A549 (cell line): ENCODE measurements at regions not wholly inside any gene's neighbourhood (a gene's known extent, or its start where the extent isn't known, plus 50 kb on each side); places are given as distances from the start of the nearest gene placed in this dataset.

Source experiments
- CTCF ChIP-seq: fragments of >200 bp; sonication (Bioruptor Twin); formaldehyde crosslinking; IDR thresholded peaks from 3 replicates; pipeline ENCODE4 v1.5.1; 2016
- RFX5 ChIP-seq: fragments of 450-650 bp; IDR thresholded peaks from 2 replicates; pipeline ENCODE4 v1.7.1; 2014; ENCODE audit warnings: antibody characterized with exemption, mild to moderate bottlenecking, moderate library complexity

- TF ChIP-seq CTCF: no peak
- no peak for TF ChIP-seq RFX5
Measured at GRCh38 chr5:104951829-104952228, 1389.2 kb upstream of the NUDT12 start.
